PC-3 (cell line): ENCODE measurements at regions not wholly inside any gene's neighbourhood (a gene's known extent, or its start where the extent isn't known, plus 50 kb on each side); places are given as distances from the start of the nearest gene placed in this dataset.

Experiments
- ATAC-seq: fragments of 200-7000 bp; cut with Tn5 transposase; 2 replicates; pipeline ENCODE4 v1.9.1; 2020; ENCODE audit warnings: mild to moderate bottlenecking, moderate library complexity
- BruUV-seq: library from RNA; stranded (reverse); fragments of 400-500 nt; replicated peaks from 2 replicates; lab custom pipeline; 2021; lab: Mats Ljungman, UMichigan
- CTCF ChIA-PET: fragments of 300-600 bp; sonication (Branson Sonifier 250); formaldehyde crosslinking; loops from one replicate; lab custom pipeline; 2022; ENCODE audit warnings: antibody characterized with exemption; lab: Charles Lee
- POLR2A ChIA-PET: fragments of 300-600 bp; sonication (Branson Sonifier 250); formaldehyde crosslinking; loops from one replicate; lab custom pipeline; 2022; ENCODE audit warnings: antibody characterized with exemption; ENCODE audit not compliant: unreplicated experiment; lab: Charles Lee
- DNase-seq: peaks from one replicate; pipeline ENCODE4 v3.0.0-alpha.2; 2015
- H2AFZ ChIP-seq: fragments of 300-600 bp; sonication (generic); 2 replicates; pipeline ENCODE4 v1.6.0; 2016; ENCODE audit warnings: antibody characterized with exemption, low read length
- H3F3A ChIP-seq: fragments of 300-600 bp; sonication (generic); one replicate; pipeline ENCODE4 v1.6.0; 2017; ENCODE audit warnings: antibody characterized with exemption, low read length, control low read depth, mild to moderate bottlenecking; ENCODE audit not compliant: unreplicated experiment
- H3K27ac ChIP-seq: fragments of 300-600 bp; sonication (generic); 2 replicates; pipeline ENCODE4 v1.5.1; 2016; ENCODE audit warnings: mild to moderate bottlenecking, low read length
- H3K27me3 ChIP-seq: fragments of 300-600 bp; sonication (generic); 2 replicates; pipeline ENCODE4 v1.6.1; 2016; ENCODE audit warnings: low read length, mixed read lengths
- H3K36me3 ChIP-seq: fragments of 300-600 bp; sonication (generic); 2 replicates; pipeline ENCODE4 v1.6.1; 2016; ENCODE audit warnings: low read depth, mixed run types, low read length, mixed read lengths
- H3K4me1 ChIP-seq: fragments of 300-600 bp; sonication (generic); 2 replicates; pipeline ENCODE4 v1.5.1; 2016; ENCODE audit warnings: low read length; ENCODE audit not compliant: insufficient read depth
- H3K4me2 ChIP-seq: fragments of 300-600 bp; sonication (generic); 2 replicates; pipeline ENCODE4 v1.6.0; 2016; ENCODE audit warnings: low read length
- H3K4me3 ChIP-seq: fragments of 300-600 bp; sonication (generic); 2 replicates; pipeline ENCODE4 v1.5.1; 2016; ENCODE audit warnings: mild to moderate bottlenecking, low read length, mixed read lengths
- H3K79me2 ChIP-seq: fragments of 300-600 bp; sonication (generic); 2 replicates; pipeline ENCODE4 v1.6.1; 2017; ENCODE audit warnings: low read length, mixed read lengths
- H3K9ac ChIP-seq: fragments of 300-600 bp; sonication (generic); 2 replicates; pipeline ENCODE4 v1.6.0; 2016; ENCODE audit warnings: mild to moderate bottlenecking, low read length
- H3K9me2 ChIP-seq: fragments of 300-600 bp; sonication (generic); replicated peaks from 2 replicates; pipeline ENCODE4 v1.6.1; 2016; ENCODE audit warnings: mixed run types, low read length, mixed read lengths
- H3K9me3 ChIP-seq: fragments of 300-600 bp; sonication (generic); 2 replicates; pipeline ENCODE4 v1.6.1; 2016; ENCODE audit warnings: low read length, mixed read lengths
- H4K20me1 ChIP-seq: fragments of 300-600 bp; sonication (generic); 2 replicates; pipeline ENCODE4 v1.6.1; 2016; ENCODE audit warnings: low read length, mixed read lengths
- EZH2 ChIP-seq: fragments of 300-600 bp; sonication (generic); IDR thresholded peaks from one replicate; pipeline ENCODE4 v1.6.1; 2017; ENCODE audit warnings: antibody characterized with exemption, mild to moderate bottlenecking, low read length; ENCODE audit not compliant: unreplicated experiment
- EZH2phosphoT487 ChIP-seq: fragments of 300-600 bp; sonication (generic); IDR thresholded peaks from 2 replicates; pipeline ENCODE4 v1.6.1; 2018; ENCODE audit warnings: mild to moderate bottlenecking, antibody characterized with exemption, low read length, borderline replicate concordance
- intact Hi-C: fragments of 100-400 bp; cut with micrococcal nuclease; formaldehyde crosslinking; loops from 2 replicates; pipeline ENCODE4 v1.9.0; 2023
- TF ChIP-seq, protein P1 (sequence below): fragments of 300-600 bp; sonication (generic); conservative IDR thresholded peaks from 2 replicates; pipeline ENCODE4 v1.5.1; 2017; ENCODE audit warnings: antibody characterized with exemption, low read depth, mild to moderate bottlenecking, low read length

DNA sequence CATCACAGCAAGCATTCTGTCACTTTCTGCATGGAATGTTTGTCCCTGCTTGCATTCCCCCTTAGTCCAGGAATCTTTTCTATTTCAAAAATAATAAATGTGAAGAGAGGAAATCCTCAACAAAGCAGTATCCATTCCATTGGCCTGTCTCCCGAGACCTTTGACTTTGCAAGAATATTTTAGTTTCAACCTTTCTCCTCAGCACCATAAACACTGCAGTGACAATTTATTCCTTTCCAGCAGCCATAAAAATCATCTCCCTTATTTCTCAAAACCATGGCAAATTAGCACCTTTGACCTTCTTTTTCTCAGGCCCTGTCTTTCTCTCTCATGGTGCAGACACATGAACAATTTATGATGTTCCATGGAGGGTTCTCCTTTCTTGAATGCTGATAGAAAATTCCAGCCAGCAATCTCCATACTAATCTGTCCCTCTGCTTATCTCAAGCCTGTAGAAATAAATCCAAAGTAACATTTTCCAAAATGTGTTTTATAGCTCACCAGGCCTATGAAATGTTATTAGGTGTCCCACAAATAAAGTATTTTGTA, 352.1 kb upstream of the CCL2 start:
- no peak overlapping the region for H3K27ac ChIP-seq
- H3K9me2 ChIP-seq: no peaks in the 10 kb centered on the region
- no peak overlapping the region for H3K4me2 ChIP-seq
- no TSS peak for BruUV-seq
- DNase-seq (no peak), ATAC-seq (no peak)
- H3K9ac ChIP-seq: no peak overlapping the region
- no peak overlapping the region for H2AFZ ChIP-seq
- no peak overlapping the region for H3K4me3 ChIP-seq
- no peaks in the 10 kb centered on the region for H3K4me1 ChIP-seq
- CTCF ChIA-PET: no interaction called here
- H3F3A ChIP-seq: no peaks in the 10 kb centered on the region
- no peaks in the 10 kb centered on the region for H3K79me2 ChIP-seq
- TF ChIP-seq, protein P1, sequence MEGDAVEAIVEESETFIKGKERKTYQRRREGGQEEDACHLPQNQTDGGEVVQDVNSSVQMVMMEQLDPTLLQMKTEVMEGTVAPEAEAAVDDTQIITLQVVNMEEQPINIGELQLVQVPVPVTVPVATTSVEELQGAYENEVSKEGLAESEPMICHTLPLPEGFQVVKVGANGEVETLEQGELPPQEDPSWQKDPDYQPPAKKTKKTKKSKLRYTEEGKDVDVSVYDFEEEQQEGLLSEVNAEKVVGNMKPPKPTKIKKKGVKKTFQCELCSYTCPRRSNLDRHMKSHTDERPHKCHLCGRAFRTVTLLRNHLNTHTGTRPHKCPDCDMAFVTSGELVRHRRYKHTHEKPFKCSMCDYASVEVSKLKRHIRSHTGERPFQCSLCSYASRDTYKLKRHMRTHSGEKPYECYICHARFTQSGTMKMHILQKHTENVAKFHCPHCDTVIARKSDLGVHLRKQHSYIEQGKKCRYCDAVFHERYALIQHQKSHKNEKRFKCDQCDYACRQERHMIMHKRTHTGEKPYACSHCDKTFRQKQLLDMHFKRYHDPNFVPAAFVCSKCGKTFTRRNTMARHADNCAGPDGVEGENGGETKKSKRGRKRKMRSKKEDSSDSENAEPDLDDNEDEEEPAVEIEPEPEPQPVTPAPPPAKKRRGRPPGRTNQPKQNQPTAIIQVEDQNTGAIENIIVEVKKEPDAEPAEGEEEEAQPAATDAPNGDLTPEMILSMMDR: no peak
- no peak for TF ChIP-seq EZH2phosphoT487
- no peak for TF ChIP-seq EZH2
- no peaks in the 10 kb centered on the region for H4K20me1 ChIP-seq
- POLR2A ChIA-PET: no interaction called here
- H3K36me3 ChIP-seq: no peaks in the 10 kb centered on the region
- no peaks in the 10 kb centered on the region for H3K27me3 ChIP-seq
- intact Hi-C loops: no loop called here
- H3K9me3 ChIP-seq: no peaks in the 10 kb centered on the region

DNA sequence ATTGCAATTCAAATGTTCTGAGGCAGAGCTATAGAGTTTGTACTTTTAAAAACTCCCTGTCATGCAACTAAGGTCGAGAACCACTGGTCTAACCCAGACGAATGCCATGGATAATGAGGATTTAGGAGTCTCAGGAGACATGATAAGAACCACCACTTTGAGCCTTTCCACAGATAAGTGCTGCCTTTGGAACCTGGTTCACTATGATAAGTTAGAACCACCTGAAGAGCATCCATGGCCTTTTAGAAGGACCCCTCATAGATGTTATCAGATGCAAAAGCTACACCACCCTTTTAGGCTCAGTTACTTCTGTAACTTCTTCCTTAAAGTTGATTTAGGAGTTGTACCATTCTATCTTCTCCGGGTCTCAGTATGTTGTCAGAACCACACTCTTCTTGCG, 350.6 kb upstream of the CCL2 start:
- Histone ChIP-seq H3K27ac (no peak overlapping the region), H3K9me2 (no peaks in the 10 kb centered on the region), H4K20me1 (no peaks in the 10 kb centered on the region), H2AFZ (no peak overlapping the region), H3K4me2 (no peak overlapping the region), H3K27me3 (no peaks in the 10 kb centered on the region), H3K4me3 (no peak overlapping the region), H3K36me3 (no peaks in the 10 kb centered on the region), H3K79me2 (no peaks in the 10 kb centered on the region), H3K9ac (no peak overlapping the region), H3K4me1 (no peaks in the 10 kb centered on the region), H3K9me3 (no peaks in the 10 kb centered on the region), H3F3A (no peaks in the 10 kb centered on the region)
- intact Hi-C loops: no loop called here
- no TSS peak for BruUV-seq
- ChIA-PET POLR2A (no interaction called here), CTCF (no interaction called here)
- ATAC-seq (no peak), DNase-seq (no peak)
- TF ChIP-seq, protein P1: no peak
- TF ChIP-seq EZH2phosphoT487 (no peak), EZH2 (no peak)

DNA sequence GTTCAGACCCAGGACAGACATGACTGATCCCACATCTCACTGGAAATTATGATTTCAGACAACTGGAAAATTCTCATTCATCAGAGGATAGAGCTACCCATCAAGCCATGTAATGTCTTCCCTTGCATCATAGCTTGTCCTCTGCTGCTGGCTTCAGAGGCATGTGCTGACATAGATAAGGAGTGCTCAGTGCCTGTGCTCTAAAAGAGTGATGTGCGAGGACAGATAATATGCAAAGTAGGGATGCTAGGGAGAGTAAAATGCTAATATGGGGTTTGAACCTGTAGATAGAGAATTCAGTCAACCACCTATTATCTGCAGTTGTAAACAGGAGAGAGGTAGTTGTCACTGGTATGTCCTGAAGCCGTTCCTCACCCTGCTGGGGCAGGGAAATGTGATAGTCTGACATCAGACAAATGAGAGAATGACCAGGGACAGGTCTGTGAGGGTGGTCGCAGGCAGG, 349.7 kb upstream of the CCL2 start:
- intact Hi-C loops: no loop called here

More for the DNA sequence above, 349.7 kb upstream of the CCL2 start:
- Histone ChIP-seq H4K20me1 (no peaks in the 10 kb centered on the region), H3K9ac (no peak overlapping the region), H3K4me1 (no peaks in the 10 kb centered on the region), H3K27ac (no peak overlapping the region), H3K36me3 (no peaks in the 10 kb centered on the region), H3K27me3 (no peaks in the 10 kb centered on the region), H3K9me2 (no peaks in the 10 kb centered on the region), H3F3A (no peaks in the 10 kb centered on the region), H3K79me2 (no peaks in the 10 kb centered on the region), H3K4me3 (no peak overlapping the region), H3K4me2 (no peak overlapping the region), H3K9me3 (no peaks in the 10 kb centered on the region), H2AFZ (no peak overlapping the region)
- ATAC-seq: no peak
- no peak for DNase-seq
- TF ChIP-seq EZH2 (no peak), EZH2phosphoT487 (no peak)
- TF ChIP-seq, protein P1: no peak
- BruUV-seq: no TSS peak
- ChIA-PET CTCF (no interaction called here), POLR2A (no interaction called here)
